ENCODE measurements at regions not wholly inside any gene's neighbourhood (a gene's known extent, or its start where the extent isn't known, plus 50 kb on each side); places are given as distances from the start of the nearest gene placed in this dataset.
"Not testable (repeated sequence)": the region's sequence is repeated elsewhere in the genome, so short reads cannot be mapped to it uniquely, and the experiment has no call there.

- intact Hi-C loops (cut with DNase I) = no loop called here
- no peak for TF ChIP-seq CTCF (IDR thresholded peaks at IDR 0.05)
- H3K9me3 ChIP-seq = no peaks in the 10 kb centered on the region
- no peak for DNase-seq
- ATAC-seq = no peak
- FAIRE-seq = no peak
- H3K36me3 ChIP-seq = no peaks in the 10 kb centered on the region
- H3K4me3 ChIP-seq = no peak overlapping the region
- no peaks in the 10 kb centered on the region for H3K4me1 ChIP-seq
- H3K27me3 ChIP-seq = no peaks in the 10 kb centered on the region
- no peak overlapping the region for H3K27ac ChIP-seq
- whole genome bisulfite sequencing, 2 donors = 69 to 78% methylated on average over 17 of the region's 17 CpGs
Observed at GRCh38 chr6:167404385-167405049, 79.6 kb downstream of the TTLL2 start.

GRCh38 chr6:167405778-167406532 lies 81.1 kb downstream of the TTLL2 start:
- Histone ChIP-seq H3K27ac (no peak overlapping the region), H3K36me3 (no peaks in the 10 kb centered on the region), H3K4me3 (no peak overlapping the region), H3K27me3 (no peaks in the 10 kb centered on the region), H3K4me1 (no peaks in the 10 kb centered on the region), H3K9me3 (no peaks in the 10 kb centered on the region)
- no peak for TF ChIP-seq CTCF (IDR thresholded peaks at IDR 0.05)
- intact Hi-C loops (cut with DNase I) = no loop called here
- ATAC-seq (no peak), DNase-seq (no peak), FAIRE-seq (no peak)
- 72 to 80% methylated on average over 14 of the region's 14 CpGs for WGBS, 2 donors

- intact Hi-C loops (cut with DNase I); FAIRE-seq; ATAC-seq; H3K27me3 ChIP-seq; H3K4me1 ChIP-seq; H3K9me3 ChIP-seq; H3K4me3 ChIP-seq; H3K27ac ChIP-seq; H3K36me3 ChIP-seq; DNase-seq: not testable (repeated sequence)
- 80 to 84% methylated on average over 16 of the region's 16 CpGs for WGBS, 2 donors
Observed at GRCh38 chr6:167406533-167407238, 81.8 kb downstream of the TTLL2 start.

GRCh38 chr6:167407239-167408064 lies 82.6 kb downstream of the TTLL2 start:
- intact Hi-C loops (cut with DNase I) = no loop called here
- Histone ChIP-seq H3K36me3 (no peaks in the 10 kb centered on the region), H3K27me3 (no peaks in the 10 kb centered on the region), H3K4me3 (no peak overlapping the region), H3K27ac (no peak overlapping the region), H3K9me3 (no peaks in the 10 kb centered on the region), H3K4me1 (no peaks in the 10 kb centered on the region)
- TF ChIP-seq CTCF (IDR thresholded peaks at IDR 0.05) = no peak
- no peak for FAIRE-seq
- 68 to 72% methylated on average over 19 of the region's 19 CpGs for WGBS, 2 donors
- no peak for DNase-seq
- ATAC-seq = peak in 2 of 4 donors; percentile 12 to 33
